HepG2 (cell line): ENCODE measurements at regions not wholly inside any gene's neighbourhood (a gene's known extent, or its start where the extent isn't known, plus 50 kb on each side); places are given as distances from the start of the nearest gene placed in this dataset.

Experiments used
- ATAC-seq: fragments of 200-7000 bp; cut with Tn5 transposase; 3 replicates; pipeline ENCODE4 v1.9.1; 2020; ENCODE audit warnings: mild to moderate bottlenecking, moderate library complexity
- BruUV-seq: library from RNA; stranded (reverse); fragments of 400-500 nt; replicated peaks from 2 replicates; lab custom pipeline; 2021; lab: Mats Ljungman, UMichigan
- CTCF ChIA-PET: fragments of 300-600 bp; formaldehyde crosslinking; extraction: SDS; loops from one replicate; lab custom pipeline; 2021; ENCODE audit warnings: low total read pairs, inconsistent platforms, low intra/inter-chr PET ratio; lab: Yijun Ruan, JAX
- POLR2A ChIA-PET: fragments of 350-600 bp; sonication (Branson Sonifier 250); formaldehyde crosslinking; loops from one replicate; lab custom pipeline; 2020; ENCODE audit warnings: antibody characterized with exemption, inconsistent platforms; lab: Yijun Ruan, JAX
- DNase-seq: peaks from one replicate; pipeline ENCODE4 v3.0.0-alpha.2; 2015; ENCODE audit warnings: low spot score
- FAIRE-seq: peaks from 3 replicates; lab custom pipeline; 2011; peaks lifted over from hg19 to GRCh38; lab: Jason Lieb, UNC
- H2AFZ ChIP-seq: one replicate; pipeline ENCODE4 v1.6.1; 2011; ENCODE audit warnings: low read length, inconsistent platforms
- H3K27ac ChIP-seq: fragments of 300-600 bp; 3 replicates; pipeline ENCODE4 v1.8.0; 2011; ENCODE audit warnings: mixed run types, mild to moderate bottlenecking, mixed read lengths, low read length, inconsistent platforms; ENCODE audit not compliant: insufficient read depth; ENCODE audit errors: extremely low read length
- H3K27me3 ChIP-seq, 2 experiments: fragments of 200-600 bp in 1 of 2; 2 replicates in 1 of 2; 3 replicates in 1 of 2; pipeline versions ENCODE4 v1.6.0 to v1.8.0; 2011; ENCODE audit warnings: low read length in 2 of 2, mild to moderate bottlenecking in 2 of 2, moderate library complexity in 2 of 2, inconsistent platforms in 1 of 2; ENCODE audit not compliant: insufficient read depth in 2 of 2, control insufficient read depth in 1 of 2
- H3K36me3 ChIP-seq, 2 experiments: fragments of 200-600 bp in 1 of 2; replicated peaks in 1 of 2; 2 replicates in 1 of 2; 3 replicates in 1 of 2; pipeline versions ENCODE4 v1.5.1 to v1.8.0; 2011; ENCODE audit warnings: low read length in 2 of 2, inconsistent platforms in 1 of 2; ENCODE audit not compliant: insufficient read depth in 2 of 2, control insufficient read depth in 1 of 2
- H3K4me1 ChIP-seq: 2 replicates; pipeline ENCODE4 v1.5.1; 2012; ENCODE audit warnings: low read length, inconsistent platforms; ENCODE audit not compliant: insufficient read depth
- H3K4me2 ChIP-seq: 2 replicates; pipeline ENCODE4 v1.6.0; 2011; ENCODE audit warnings: low read depth, low read length, inconsistent platforms
- H3K4me3 ChIP-seq, 3 experiments: fragments of 200-600 bp in 1 of 3; sonication (generic), shearing (Covaris generic) in 1 of 3; replicated peaks in 1 of 3; 2 replicates each; pipeline ENCODE4 v1.5.1; 2011 to 2016; ENCODE audit warnings: low read length in 3 of 3, inconsistent platforms in 2 of 3, low read depth in 2 of 3, mild to moderate bottlenecking in 2 of 3, control low read depth in 1 of 3, mixed read lengths in 1 of 3; ENCODE audit not compliant: insufficient read depth in 1 of 3
- H3K79me2 ChIP-seq: one replicate; pipeline ENCODE4 v1.6.1; 2011; ENCODE audit warnings: low read length, inconsistent platforms; ENCODE audit not compliant: insufficient read depth
- H3K9ac ChIP-seq: 2 replicates; pipeline ENCODE4 v1.6.0; 2011; ENCODE audit warnings: mild to moderate bottlenecking, low read depth, low read length, inconsistent platforms; ENCODE audit not compliant: insufficient read depth
- H3K9me3 ChIP-seq: 2 replicates; pipeline ENCODE4 v1.5.1; 2012; ENCODE audit warnings: mild to moderate bottlenecking, low read length
- H4K20me1 ChIP-seq: 2 replicates; pipeline ENCODE4 v1.6.0; 2011; ENCODE audit warnings: inconsistent platforms, mild to moderate bottlenecking, low read length, moderate library complexity; ENCODE audit not compliant: insufficient read depth
- HOXA9 ChIP-seq: sonication (generic); formaldehyde crosslinking; IDR thresholded peaks from 2 replicates; pipeline ENCODE4 v1.8.1; 2022; ENCODE audit warnings: missing genetic modification reagents, mild to moderate bottlenecking, moderate library complexity, borderline replicate concordance
- TAF1 ChIP-seq: sonication (generic); formaldehyde crosslinking; IDR thresholded peaks from 2 replicates; pipeline ENCODE4 v1.4.0; 2020; ENCODE audit warnings: missing genetic modification reagents
- ZBTB38 ChIP-seq: sonication (generic); formaldehyde crosslinking; IDR thresholded peaks from 2 replicates; pipeline ENCODE4 v1.5.1; 2020; ENCODE audit warnings: mild to moderate bottlenecking, missing genetic modification reagents
- ZNF160 ChIP-seq: sonication (generic); formaldehyde crosslinking; IDR thresholded peaks from 2 replicates; pipeline ENCODE4 v1.8.0; 2022; ENCODE audit warnings: mild to moderate bottlenecking, inconsistent platforms, missing genetic modification reagents
- ZNF235 ChIP-seq: sonication (generic); formaldehyde crosslinking; IDR thresholded peaks from 2 replicates; pipeline ENCODE4 v1.8.1; 2023; ENCODE audit warnings: mild to moderate bottlenecking, missing genetic modification reagents, borderline replicate concordance
- ZNF589 ChIP-seq: sonication (generic); formaldehyde crosslinking; conservative IDR thresholded peaks from 2 replicates; pipeline ENCODE4 v1.8.0; 2022; ENCODE audit warnings: mild to moderate bottlenecking, moderate library complexity, missing genetic modification reagents
- ZNF879 ChIP-seq: sonication (generic); formaldehyde crosslinking; IDR thresholded peaks from 2 replicates; pipeline ENCODE4 v1.8.1; 2023; ENCODE audit warnings: missing genetic modification reagents
- WGBS: methylation state at CpG from one replicate; pipeline ENCODE4 v1.1.6; 2017; ENCODE audit warnings: low lambda C conversion rate; 5-methylcytosine and 5-hydroxymethylcytosine counted together
- in situ Hi-C: cut with HindIII; loops from 2 replicates; pipeline ENCODE4 v1.10.0; 2017; ENCODE audit warnings: low pct_unique_long_range_greater_than_20kb; ENCODE audit not compliant: extremely low pct_ligation_motif_present
- intact Hi-C: fragments of 100-400 bp; cut with micrococcal nuclease; formaldehyde crosslinking; loops from one replicate; pipeline ENCODE4 v1.10.0; 2022; ENCODE audit not compliant: unreplicated experiment
- TF ChIP-seq, protein P1 (sequence below): sonication (generic); formaldehyde crosslinking; IDR thresholded peaks from 2 replicates; pipeline ENCODE4; 2020; ENCODE audit warnings: missing genetic modification reagents, mild to moderate bottlenecking, borderline replicate concordance

DNA sequence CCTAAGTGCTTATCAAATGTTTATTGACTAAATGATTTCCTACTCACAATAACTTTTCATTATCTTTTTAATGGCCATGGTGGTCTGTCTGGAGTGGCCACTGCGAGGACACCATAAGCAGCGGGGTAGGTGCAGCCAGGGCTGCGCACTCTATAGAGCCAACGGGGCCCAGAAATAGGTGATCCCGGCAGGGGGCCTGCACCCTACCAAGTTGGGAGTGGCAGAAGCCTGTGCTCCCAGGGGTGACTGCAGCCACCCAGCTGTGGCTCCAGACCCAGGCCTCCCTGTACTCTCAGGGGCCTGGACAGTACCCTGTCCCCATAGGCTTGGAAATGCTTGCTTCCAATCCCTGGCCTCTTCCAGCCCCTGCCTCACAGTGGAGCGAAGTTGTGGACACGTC, 426.4 kb upstream of the FAT3 start:
- CTCF ChIA-PET, result no interaction called here
- Histone ChIP-seq H3K4me1 (no peaks in the 10 kb centered on the region), H3K4me2 (no peak overlapping the region), H3K36me3 (no peaks in the 10 kb centered on the region), H3K27me3 (no peaks in the 10 kb centered on the region), H3K9me3 (0 out of 2 replicates have a peak, but pooled peaks cover 1% of the 10 kb centered on the region), H3K27ac (no peak overlapping the region), H2AFZ (no peak overlapping the region), H4K20me1 (no peaks in the 10 kb centered on the region), H3K9ac (no peak overlapping the region), H3K4me3 (no peak overlapping the region), H3K79me2 (no peaks in the 10 kb centered on the region)
- FAIRE-seq, result no peak
- intact Hi-C loops, result no loop called here
- no peak for DNase-seq
- in situ Hi-C loops, result no loop called here
- 7% methylated on average over 2 of the region's 7 CpGs for WGBS
- BruUV-seq, result no TSS peak
- POLR2A ChIA-PET, result no interaction called here
- TF ChIP-seq, protein P1, sequence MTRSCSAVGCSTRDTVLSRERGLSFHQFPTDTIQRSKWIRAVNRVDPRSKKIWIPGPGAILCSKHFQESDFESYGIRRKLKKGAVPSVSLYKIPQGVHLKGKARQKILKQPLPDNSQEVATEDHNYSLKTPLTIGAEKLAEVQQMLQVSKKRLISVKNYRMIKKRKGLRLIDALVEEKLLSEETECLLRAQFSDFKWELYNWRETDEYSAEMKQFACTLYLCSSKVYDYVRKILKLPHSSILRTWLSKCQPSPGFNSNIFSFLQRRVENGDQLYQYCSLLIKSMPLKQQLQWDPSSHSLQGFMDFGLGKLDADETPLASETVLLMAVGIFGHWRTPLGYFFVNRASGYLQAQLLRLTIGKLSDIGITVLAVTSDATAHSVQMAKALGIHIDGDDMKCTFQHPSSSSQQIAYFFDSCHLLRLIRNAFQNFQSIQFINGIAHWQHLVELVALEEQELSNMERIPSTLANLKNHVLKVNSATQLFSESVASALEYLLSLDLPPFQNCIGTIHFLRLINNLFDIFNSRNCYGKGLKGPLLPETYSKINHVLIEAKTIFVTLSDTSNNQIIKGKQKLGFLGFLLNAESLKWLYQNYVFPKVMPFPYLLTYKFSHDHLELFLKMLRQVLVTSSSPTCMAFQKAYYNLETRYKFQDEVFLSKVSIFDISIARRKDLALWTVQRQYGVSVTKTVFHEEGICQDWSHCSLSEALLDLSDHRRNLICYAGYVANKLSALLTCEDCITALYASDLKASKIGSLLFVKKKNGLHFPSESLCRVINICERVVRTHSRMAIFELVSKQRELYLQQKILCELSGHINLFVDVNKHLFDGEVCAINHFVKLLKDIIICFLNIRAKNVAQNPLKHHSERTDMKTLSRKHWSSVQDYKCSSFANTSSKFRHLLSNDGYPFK (CRISPR knock-in tag), result no peak
- TF ChIP-seq ZNF160 (no peak), ZNF879 (CRISPR knock-in tag) (no peak), TAF1 (no peak), ZNF235 (CRISPR knock-in tag) (no peak), ZNF589 (CRISPR knock-in tag) (no peak), HOXA9 (no peak), ZBTB38 (no peak)
- no peak for ATAC-seq
